PC-3 (cell line): ENCODE measurements at regions not wholly inside any gene's neighbourhood (a gene's known extent, or its start where the extent isn't known, plus 50 kb on each side); places are given as distances from the start of the nearest gene placed in this dataset.

Experiments used
- ATAC-seq: fragments of 200-7000 bp; cut with Tn5 transposase; 2 replicates; pipeline ENCODE4 v1.9.1; 2020; ENCODE audit warnings: mild to moderate bottlenecking, moderate library complexity
- BruUV-seq: library from RNA; stranded (reverse); fragments of 400-500 nt; replicated peaks from 2 replicates; lab custom pipeline; 2021; lab: Mats Ljungman, UMichigan
- CTCF ChIA-PET: fragments of 300-600 bp; sonication (Branson Sonifier 250); formaldehyde crosslinking; loops from one replicate; lab custom pipeline; 2022; ENCODE audit warnings: antibody characterized with exemption; lab: Charles Lee
- POLR2A ChIA-PET: fragments of 300-600 bp; sonication (Branson Sonifier 250); formaldehyde crosslinking; loops from one replicate; lab custom pipeline; 2022; ENCODE audit warnings: antibody characterized with exemption; ENCODE audit not compliant: unreplicated experiment; lab: Charles Lee
- DNase-seq: peaks from one replicate; pipeline ENCODE4 v3.0.0-alpha.2; 2015
- H2AFZ ChIP-seq: fragments of 300-600 bp; sonication (generic); 2 replicates; pipeline ENCODE4 v1.6.0; 2016; ENCODE audit warnings: antibody characterized with exemption, low read length
- H3F3A ChIP-seq: fragments of 300-600 bp; sonication (generic); one replicate; pipeline ENCODE4 v1.6.0; 2017; ENCODE audit warnings: antibody characterized with exemption, low read length, control low read depth, mild to moderate bottlenecking; ENCODE audit not compliant: unreplicated experiment
- H3K27ac ChIP-seq: fragments of 300-600 bp; sonication (generic); 2 replicates; pipeline ENCODE4 v1.5.1; 2016; ENCODE audit warnings: mild to moderate bottlenecking, low read length
- H3K27me3 ChIP-seq: fragments of 300-600 bp; sonication (generic); 2 replicates; pipeline ENCODE4 v1.6.1; 2016; ENCODE audit warnings: low read length, mixed read lengths
- H3K36me3 ChIP-seq: fragments of 300-600 bp; sonication (generic); 2 replicates; pipeline ENCODE4 v1.6.1; 2016; ENCODE audit warnings: low read depth, mixed run types, low read length, mixed read lengths
- H3K4me1 ChIP-seq: fragments of 300-600 bp; sonication (generic); 2 replicates; pipeline ENCODE4 v1.5.1; 2016; ENCODE audit warnings: low read length; ENCODE audit not compliant: insufficient read depth
- H3K4me2 ChIP-seq: fragments of 300-600 bp; sonication (generic); 2 replicates; pipeline ENCODE4 v1.6.0; 2016; ENCODE audit warnings: low read length
- H3K4me3 ChIP-seq: fragments of 300-600 bp; sonication (generic); 2 replicates; pipeline ENCODE4 v1.5.1; 2016; ENCODE audit warnings: mild to moderate bottlenecking, low read length, mixed read lengths
- H3K79me2 ChIP-seq: fragments of 300-600 bp; sonication (generic); 2 replicates; pipeline ENCODE4 v1.6.1; 2017; ENCODE audit warnings: low read length, mixed read lengths
- H3K9ac ChIP-seq: fragments of 300-600 bp; sonication (generic); 2 replicates; pipeline ENCODE4 v1.6.0; 2016; ENCODE audit warnings: mild to moderate bottlenecking, low read length
- H3K9me2 ChIP-seq: fragments of 300-600 bp; sonication (generic); replicated peaks from 2 replicates; pipeline ENCODE4 v1.6.1; 2016; ENCODE audit warnings: mixed run types, low read length, mixed read lengths
- H3K9me3 ChIP-seq: fragments of 300-600 bp; sonication (generic); 2 replicates; pipeline ENCODE4 v1.6.1; 2016; ENCODE audit warnings: low read length, mixed read lengths
- H4K20me1 ChIP-seq: fragments of 300-600 bp; sonication (generic); 2 replicates; pipeline ENCODE4 v1.6.1; 2016; ENCODE audit warnings: low read length, mixed read lengths
- CTCF ChIP-seq: fragments of 300-600 bp; sonication (generic); conservative IDR thresholded peaks from 2 replicates; pipeline ENCODE4 v1.5.1; 2017; ENCODE audit warnings: antibody characterized with exemption, low read depth, mild to moderate bottlenecking, low read length
- EZH2 ChIP-seq: fragments of 300-600 bp; sonication (generic); IDR thresholded peaks from one replicate; pipeline ENCODE4 v1.6.1; 2017; ENCODE audit warnings: antibody characterized with exemption, mild to moderate bottlenecking, low read length; ENCODE audit not compliant: unreplicated experiment
- EZH2phosphoT487 ChIP-seq: fragments of 300-600 bp; sonication (generic); IDR thresholded peaks from 2 replicates; pipeline ENCODE4 v1.6.1; 2018; ENCODE audit warnings: mild to moderate bottlenecking, antibody characterized with exemption, low read length, borderline replicate concordance
- intact Hi-C: fragments of 100-400 bp; cut with micrococcal nuclease; formaldehyde crosslinking; loops from 2 replicates; pipeline ENCODE4 v1.9.0; 2023

GRCh38 chr2:175353275-175353674 is 171.8 kb upstream of the ATP5MC3 start:
- intact Hi-C loops, result no loop called here
- no peak overlapping the region for H3K4me3 ChIP-seq
- POLR2A ChIA-PET, result no interaction called here

GRCh38 chr2:175351512-175351911 is 170.0 kb upstream of the ATP5MC3 start:
- no peak overlapping the region for H3K27ac ChIP-seq
- no peak overlapping the region for H3K9ac ChIP-seq
- H3K27me3 ChIP-seq, result peaks cover 74% of the 10 kb centered on the region
- intact Hi-C loops, result no loop called here
- ChIA-PET CTCF (no interaction called here), POLR2A (no interaction called here)
- no peaks in the 10 kb centered on the region for H3K9me2 ChIP-seq
- no peaks in the 10 kb centered on the region for H3K79me2 ChIP-seq
- H3K4me1 ChIP-seq, result no peaks in the 10 kb centered on the region
- no peak overlapping the region for H3K4me3 ChIP-seq
- H3F3A ChIP-seq, result no peaks in the 10 kb centered on the region
- DNase-seq, result no peak
- no peaks in the 10 kb centered on the region for H3K9me3 ChIP-seq
- no TSS peak for BruUV-seq
- TF ChIP-seq EZH2 (no peak), CTCF (no peak), EZH2phosphoT487 (no peak)
- H4K20me1 ChIP-seq, result no peaks in the 10 kb centered on the region
- no peak for ATAC-seq
- H3K4me2 ChIP-seq, result no peak overlapping the region
- no peaks in the 10 kb centered on the region for H3K36me3 ChIP-seq
- H2AFZ ChIP-seq, result no peak overlapping the region

More at GRCh38 chr2:175353275-175353674, 171.8 kb upstream of the ATP5MC3 start:
- no TSS peak for BruUV-seq
- Histone ChIP-seq H3K4me2 (no peak overlapping the region), H3F3A (no peaks in the 10 kb centered on the region), H3K36me3 (no peaks in the 10 kb centered on the region), H3K27ac (no peak overlapping the region), H2AFZ (no peak overlapping the region), H3K4me1 (no peaks in the 10 kb centered on the region), H3K9me2 (no peaks in the 10 kb centered on the region), H3K27me3 (peaks cover 71% of the 10 kb centered on the region), H3K9ac (no peak overlapping the region), H4K20me1 (no peaks in the 10 kb centered on the region), H3K9me3 (no peaks in the 10 kb centered on the region), H3K79me2 (no peaks in the 10 kb centered on the region)
- CTCF ChIA-PET, result no interaction called here
- no peak for ATAC-seq
- no peak for TF ChIP-seq CTCF
- TF ChIP-seq EZH2, result no peak
- TF ChIP-seq EZH2phosphoT487, result no peak
- DNase-seq, result no peak

- no peak overlapping the region for H3K9ac ChIP-seq
- no peak overlapping the region for H3K4me3 ChIP-seq
- intact Hi-C loops, result no loop called here
- no peaks in the 10 kb centered on the region for H3K4me1 ChIP-seq
- ATAC-seq (no peak), DNase-seq (no peak)
- BruUV-seq, result no TSS peak
- H2AFZ ChIP-seq, result no peak overlapping the region
- peaks cover 72% of the 10 kb centered on the region for H3K27me3 ChIP-seq
- H3K27ac ChIP-seq, result no peak overlapping the region
- ChIA-PET CTCF (no interaction called here), POLR2A (no interaction called here)
- no peaks in the 10 kb centered on the region for H3K9me2 ChIP-seq
- no peak overlapping the region for H3K4me2 ChIP-seq
- H3K9me3 ChIP-seq, result no peaks in the 10 kb centered on the region
- H3K79me2 ChIP-seq, result no peaks in the 10 kb centered on the region
- H3K36me3 ChIP-seq, result no peaks in the 10 kb centered on the region
- TF ChIP-seq CTCF (no peak), EZH2 (no peak), EZH2phosphoT487 (no peak)
- no peaks in the 10 kb centered on the region for H3F3A ChIP-seq
- H4K20me1 ChIP-seq, result no peaks in the 10 kb centered on the region
Measured at GRCh38 chr2:175350105-175350504, 168.6 kb upstream of the ATP5MC3 start.
